A673 (cell line): ENCODE measurements at regions not wholly inside any gene's neighbourhood (a gene's known extent, or its start where the extent isn't known, plus 50 kb on each side); places are given as distances from the start of the nearest gene placed in this dataset.
A peak's percentile ranks its signal among the peaks of the same experiment; 100 is the strongest.
"Not testable (repeated sequence)": the region's sequence is repeated elsewhere in the genome, so short reads cannot be mapped to it uniquely, and the experiment has no call there.

Experiments
- BruUV-seq: library from RNA; stranded (reverse); fragments of 400-500 nt; replicated peaks from 2 replicates; lab custom pipeline; 2021; lab: Mats Ljungman, UMichigan
- CTCF ChIA-PET: fragments of 300-600 bp; sonication (Branson Sonifier 250); formaldehyde crosslinking; loops from one replicate; lab custom pipeline; 2022; ENCODE audit warnings: antibody characterized with exemption; lab: Charles Lee
- POLR2A ChIA-PET: fragments of 300-600 bp; sonication (Branson Sonifier 250); formaldehyde crosslinking; loops from one replicate; lab custom pipeline; 2022; ENCODE audit warnings: antibody characterized with exemption; ENCODE audit not compliant: low non-redundant PET; lab: Charles Lee
- DNase-seq: peaks from one replicate; pipeline ENCODE4 v3.0.0-alpha.2; 2015; ENCODE audit warnings: low spot score
- H3K27ac ChIP-seq: fragments of 200-600 bp; sonication (generic); 2 replicates; pipeline ENCODE4 v1.5.1; 2016; ENCODE audit warnings: mixed run types, low read depth, mild to moderate bottlenecking, mixed read lengths, antibody characterized with exemption, low read length; ENCODE audit not compliant: poor library complexity, severe bottlenecking
- H3K27me3 ChIP-seq: fragments of 200-600 bp; sonication (generic); replicated peaks from 2 replicates; pipeline ENCODE4 v1.6.1; 2017; ENCODE audit warnings: mixed run types, low read depth, mild to moderate bottlenecking, mixed read lengths, antibody characterized with exemption, low read length; ENCODE audit not compliant: insufficient read depth, poor library complexity
- H3K36me3 ChIP-seq: fragments of 200-600 bp; sonication (generic); 2 replicates; pipeline ENCODE4 v1.6.1; 2016; ENCODE audit warnings: mixed run types, mild to moderate bottlenecking, mixed read lengths, antibody characterized with exemption, low read length; ENCODE audit not compliant: insufficient read depth, poor library complexity, severe bottlenecking
- H3K4me1 ChIP-seq: fragments of 200-600 bp; sonication (generic); 2 replicates; pipeline ENCODE4 v1.6.1; 2017; ENCODE audit warnings: mixed run types, mild to moderate bottlenecking, mixed read lengths, antibody characterized with exemption, low read length; ENCODE audit not compliant: insufficient read depth, poor library complexity, severe bottlenecking
- H3K4me3 ChIP-seq: fragments of 200-600 bp; sonication (generic); 2 replicates; pipeline ENCODE4 v1.5.1; 2016; ENCODE audit warnings: low read depth, mixed run types, mild to moderate bottlenecking, mixed read lengths, low read length; ENCODE audit not compliant: poor library complexity, severe bottlenecking
- H3K9me3 ChIP-seq: fragments of 200-600 bp; sonication (generic); 2 replicates; pipeline ENCODE4 v1.6.1; 2016; ENCODE audit warnings: mixed run types, low read depth, mild to moderate bottlenecking, mixed read lengths, antibody characterized with exemption, low read length; ENCODE audit not compliant: poor library complexity, severe bottlenecking
- CTCF ChIP-seq: fragments of 300-800, 200-600 bp; sonication (generic); conservative IDR thresholded peaks from 2 replicates; pipeline ENCODE4 v1.5.1; 2017; ENCODE audit warnings: low read depth, mild to moderate bottlenecking, antibody characterized with exemption, low read length, moderate library complexity, mixed read lengths
- EZH2 ChIP-seq: fragments of 200-600 bp; sonication (generic); IDR thresholded peaks from 2 replicates; pipeline ENCODE4 v1.6.1; 2017; ENCODE audit warnings: borderline replicate concordance, low read depth, mild to moderate bottlenecking, mixed read lengths, antibody characterized with exemption, low read length; ENCODE audit not compliant: poor library complexity, severe bottlenecking
- intact Hi-C: fragments of 100-400 bp; cut with micrococcal nuclease; formaldehyde crosslinking; loops from one replicate; pipeline ENCODE4 v1.10.0; 2022; ENCODE audit not compliant: unreplicated experiment

GRCh38 chr14:22105006-22105623 lies 431.5 kb upstream of the OR4E1 start:
- Histone ChIP-seq H3K36me3 (no peaks in the 10 kb centered on the region), H3K4me1 (no peaks in the 10 kb centered on the region), H3K9me3 (no peaks in the 10 kb centered on the region), H3K27me3 (no peaks in the 10 kb centered on the region), H3K4me3 (no peak overlapping the region), H3K27ac (no peak overlapping the region)
- BruUV-seq: no TSS peak
- ChIA-PET CTCF (no interaction called here), POLR2A (interaction anchor here (0.8 kb wide), 1 partner anchor 9 kb away, joined by 5 read pairs; no protein-coding TSS in a partner anchor)
- no peak for DNase-seq
- intact Hi-C loops: no loop called here
- TF ChIP-seq EZH2 (no peak), CTCF (no peak)

- H3K4me1 ChIP-seq, BruUV-seq, H3K36me3 ChIP-seq, H3K27me3 ChIP-seq, H3K4me3 ChIP-seq, POLR2A ChIA-PET, H3K27ac ChIP-seq, DNase-seq, H3K9me3 ChIP-seq: not testable (repeated sequence)
- CTCF ChIA-PET: interaction anchor here (0.6 to 1.2 kb wide), 6 partner anchors 10 to 183 kb away, joined by 3 to 8 read pairs (median 4); no protein-coding TSS in a partner anchor
- intact Hi-C loops: loop anchor here (5.0 kb wide), 1 partner anchor 98 kb away; no protein-coding TSS in a partner anchor
Observed at GRCh38 chr14:22100764-22101120, 427.1 kb upstream of the OR4E1 start.

DNA sequence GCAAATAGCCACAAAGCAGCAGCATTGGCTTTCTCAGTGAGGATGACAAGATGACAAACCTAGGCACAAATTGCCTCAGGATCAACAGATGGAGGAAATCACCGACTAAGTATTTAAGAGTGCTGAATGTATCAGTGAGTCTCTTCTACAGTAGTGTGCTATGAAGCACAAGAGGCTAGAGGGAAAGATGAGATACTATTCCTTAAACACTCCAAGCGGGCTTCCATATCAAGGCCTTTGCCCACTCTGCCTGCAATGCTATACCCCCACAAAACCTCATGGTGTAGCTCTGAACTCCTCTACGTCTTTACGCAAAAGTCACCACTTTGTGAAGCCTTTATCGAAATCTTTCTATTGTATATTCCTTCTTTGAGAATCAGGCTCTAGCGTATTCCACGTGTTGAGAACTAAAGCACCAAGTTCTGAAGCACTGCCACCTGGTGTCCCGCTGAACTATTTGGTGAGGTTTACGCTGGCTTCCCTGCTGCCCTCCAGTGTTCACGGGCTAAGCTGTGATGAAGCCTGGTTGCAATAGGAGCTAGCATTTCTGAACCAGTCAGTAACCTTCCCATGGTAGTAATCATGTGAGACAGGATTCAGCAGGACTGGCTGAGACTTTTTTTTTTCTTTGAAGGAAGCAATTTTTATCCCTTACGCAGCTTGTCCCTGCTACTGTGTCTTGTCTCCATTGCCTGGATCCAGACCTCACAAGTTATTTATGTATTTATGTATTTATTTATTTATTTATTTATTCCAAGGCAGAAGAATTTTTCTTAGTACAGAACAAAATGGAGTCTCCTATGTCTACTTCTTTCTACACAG lies 426.5 kb upstream of the OR4E1 start:
- POLR2A ChIA-PET: no interaction called here
- Histone ChIP-seq H3K4me3 (no peak overlapping the region), H3K36me3 (no peaks in the 10 kb centered on the region), H3K27ac (no peak overlapping the region), H3K9me3 (no peaks in the 10 kb centered on the region), H3K4me1 (peaks cover 4% of the 10 kb centered on the region), H3K27me3 (no peaks in the 10 kb centered on the region)
- BruUV-seq: no TSS peak
- peak; percentile 89 for DNase-seq
- peak; percentile 89 for TF ChIP-seq CTCF
- TF ChIP-seq EZH2: no peak
- CTCF ChIA-PET: interaction anchor here (0.6 to 1.2 kb wide), 6 partner anchors 10 to 182 kb away, joined by 3 to 8 read pairs (median 4); no protein-coding TSS in a partner anchor
- intact Hi-C loops: loop anchor here (5.0 kb wide), 1 partner anchor 98 kb away; no protein-coding TSS in a partner anchor
